Vagina (tissue), 2 donors: ENCODE measurements at regions not wholly inside any gene's neighbourhood (a gene's known extent, or its start where the extent isn't known, plus 50 kb on each side); places are given as distances from the start of the nearest gene placed in this dataset.

Experiments used
- POLR2A ChIP-seq, 2 donors: fragments of 450-650 bp; IDR thresholded peaks; one replicate each; pipeline ENCODE4 v1.6.1; 2017; ENCODE audit warnings: antibody characterized with exemption in 2 of 2, mild to moderate bottlenecking in 2 of 2, moderate library complexity in 2 of 2
- POLR2AphosphoS5 ChIP-seq, 2 donors: sonication (generic); formaldehyde crosslinking; IDR thresholded peaks; one replicate each; pipeline ENCODE4 v1.9.0; 2017; ENCODE audit warnings: antibody characterized with exemption in 2 of 2, mild to moderate bottlenecking in 2 of 2, low read depth in 1 of 2; ENCODE audit not compliant: insufficient read depth in 1 of 2
- TF ChIP-seq, protein P1 (sequence below), 3 experiments: fragments of 450-650 bp in 2 of 3; fragments of 200-600 bp in 1 of 3; sonication (generic) in 1 of 3; IDR thresholded peaks; one replicate each; pipeline ENCODE4 v1.5.1; 2017 to 2019; ENCODE audit warnings: antibody characterized with exemption in 3 of 3, mild to moderate bottlenecking in 2 of 3, moderate library complexity in 2 of 3

DNA sequence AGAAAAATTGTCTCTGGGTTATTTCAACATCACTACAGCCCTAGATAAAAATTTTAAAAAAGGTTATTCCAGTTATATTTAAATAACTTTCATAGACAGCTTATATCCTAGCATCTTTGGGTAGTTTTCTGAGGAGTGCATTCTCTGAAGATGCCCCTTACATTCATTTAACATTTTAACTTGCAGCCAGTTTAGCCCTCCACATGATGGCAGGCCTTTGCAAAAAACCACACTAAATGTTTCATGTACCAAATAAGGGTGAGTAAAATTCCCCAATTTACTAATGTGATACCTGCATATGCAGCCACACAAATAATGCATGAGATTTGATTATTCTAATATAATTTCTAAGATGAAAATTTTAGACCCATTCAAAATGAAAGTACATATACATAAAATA is 108.4 kb upstream of the ZWINT start:
- TF ChIP-seq, protein P1, sequence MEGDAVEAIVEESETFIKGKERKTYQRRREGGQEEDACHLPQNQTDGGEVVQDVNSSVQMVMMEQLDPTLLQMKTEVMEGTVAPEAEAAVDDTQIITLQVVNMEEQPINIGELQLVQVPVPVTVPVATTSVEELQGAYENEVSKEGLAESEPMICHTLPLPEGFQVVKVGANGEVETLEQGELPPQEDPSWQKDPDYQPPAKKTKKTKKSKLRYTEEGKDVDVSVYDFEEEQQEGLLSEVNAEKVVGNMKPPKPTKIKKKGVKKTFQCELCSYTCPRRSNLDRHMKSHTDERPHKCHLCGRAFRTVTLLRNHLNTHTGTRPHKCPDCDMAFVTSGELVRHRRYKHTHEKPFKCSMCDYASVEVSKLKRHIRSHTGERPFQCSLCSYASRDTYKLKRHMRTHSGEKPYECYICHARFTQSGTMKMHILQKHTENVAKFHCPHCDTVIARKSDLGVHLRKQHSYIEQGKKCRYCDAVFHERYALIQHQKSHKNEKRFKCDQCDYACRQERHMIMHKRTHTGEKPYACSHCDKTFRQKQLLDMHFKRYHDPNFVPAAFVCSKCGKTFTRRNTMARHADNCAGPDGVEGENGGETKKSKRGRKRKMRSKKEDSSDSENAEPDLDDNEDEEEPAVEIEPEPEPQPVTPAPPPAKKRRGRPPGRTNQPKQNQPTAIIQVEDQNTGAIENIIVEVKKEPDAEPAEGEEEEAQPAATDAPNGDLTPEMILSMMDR (IDR thresholded peaks at IDR 0.05): no peak
- TF ChIP-seq POLR2A (IDR thresholded peaks at IDR 0.05): no peak
- TF ChIP-seq POLR2AphosphoS5 (IDR thresholded peaks at IDR 0.05; ENCODE audit: insufficient read depth in 1 of 2, low read depth in 1 of 2): no peak
